Uterus (tissue), 2 donors: ENCODE measurements at regions not wholly inside any gene's neighbourhood (a gene's known extent, or its start where the extent isn't known, plus 50 kb on each side); places are given as distances from the start of the nearest gene placed in this dataset.

Experiments
- POLR2A ChIP-seq, 2 donors: fragments of 450-650 bp; IDR thresholded peaks; one replicate each; pipeline ENCODE4 v1.6.1; 2016; ENCODE audit warnings: antibody characterized with exemption in 2 of 2, mild to moderate bottlenecking in 1 of 2, moderate library complexity in 1 of 2
- TF ChIP-seq, protein P1 (sequence below), 4 experiments: fragments of 200-600 bp in 2 of 4; fragments of 450-650 bp in 2 of 4; sonication (generic) in 2 of 4; IDR thresholded peaks; one replicate each; pipeline ENCODE4 v1.5.1; 2016 to 2019; ENCODE audit warnings: antibody characterized with exemption in 4 of 4, mild to moderate bottlenecking in 2 of 4, moderate library complexity in 1 of 4

DNA sequence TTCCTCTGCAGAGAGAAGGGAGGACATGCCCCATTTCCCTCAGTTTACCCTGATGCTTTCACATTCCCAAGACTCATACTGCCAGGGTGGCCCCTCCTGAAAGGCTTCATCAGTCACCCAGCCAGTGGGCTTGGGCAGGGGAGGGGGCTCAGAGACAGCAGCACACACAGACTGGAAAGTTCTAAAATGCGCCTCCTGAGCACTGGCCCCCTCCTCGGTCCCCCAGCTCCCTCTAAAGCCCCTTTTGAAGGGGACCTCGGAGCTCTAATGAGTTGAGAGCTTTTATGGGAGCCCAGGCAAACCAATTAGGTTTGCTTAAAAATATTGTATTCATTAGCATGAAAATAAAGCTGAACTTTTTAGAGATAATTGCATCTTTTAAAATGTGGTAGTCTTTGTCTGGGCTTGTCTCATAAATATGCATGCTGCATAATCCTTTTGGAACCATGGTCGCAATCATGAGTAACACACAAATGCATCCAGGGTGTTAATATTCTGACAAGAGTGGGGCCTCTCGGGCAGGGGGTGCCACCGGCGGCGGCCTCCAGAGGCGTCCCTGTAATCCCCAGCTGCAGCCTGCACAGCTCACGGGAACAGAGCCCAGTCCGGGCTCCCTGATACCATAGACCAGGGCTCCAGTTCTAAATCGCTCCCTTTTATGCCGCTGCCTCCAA lies 78.5 kb downstream of the RPLP1 start:
- no peak for TF ChIP-seq POLR2A (IDR thresholded peaks at IDR 0.05)
- TF ChIP-seq, protein P1, sequence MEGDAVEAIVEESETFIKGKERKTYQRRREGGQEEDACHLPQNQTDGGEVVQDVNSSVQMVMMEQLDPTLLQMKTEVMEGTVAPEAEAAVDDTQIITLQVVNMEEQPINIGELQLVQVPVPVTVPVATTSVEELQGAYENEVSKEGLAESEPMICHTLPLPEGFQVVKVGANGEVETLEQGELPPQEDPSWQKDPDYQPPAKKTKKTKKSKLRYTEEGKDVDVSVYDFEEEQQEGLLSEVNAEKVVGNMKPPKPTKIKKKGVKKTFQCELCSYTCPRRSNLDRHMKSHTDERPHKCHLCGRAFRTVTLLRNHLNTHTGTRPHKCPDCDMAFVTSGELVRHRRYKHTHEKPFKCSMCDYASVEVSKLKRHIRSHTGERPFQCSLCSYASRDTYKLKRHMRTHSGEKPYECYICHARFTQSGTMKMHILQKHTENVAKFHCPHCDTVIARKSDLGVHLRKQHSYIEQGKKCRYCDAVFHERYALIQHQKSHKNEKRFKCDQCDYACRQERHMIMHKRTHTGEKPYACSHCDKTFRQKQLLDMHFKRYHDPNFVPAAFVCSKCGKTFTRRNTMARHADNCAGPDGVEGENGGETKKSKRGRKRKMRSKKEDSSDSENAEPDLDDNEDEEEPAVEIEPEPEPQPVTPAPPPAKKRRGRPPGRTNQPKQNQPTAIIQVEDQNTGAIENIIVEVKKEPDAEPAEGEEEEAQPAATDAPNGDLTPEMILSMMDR (IDR thresholded peaks at IDR 0.05): no peak
